ENCODE measurements at regions not wholly inside any gene's neighbourhood (a gene's known extent, or its start where the extent isn't known, plus 50 kb on each side); places are given as distances from the start of the nearest gene placed in this dataset.

- DNase-seq = no peak
Observed at GRCh38 chr14:101197595-101198397, 294.3 kb upstream of the RTL1 start.

GRCh38 chr14:101198398-101199027, 295.0 kb upstream of the RTL1 start:
- no peak for DNase-seq

- DNase-seq = no peak
Observed at GRCh38 chr14:101199028-101199770, 295.7 kb upstream of the RTL1 start.

GRCh38 chr14:101200008-101200649, 296.6 kb upstream of the RTL1 start:
- DNase-seq = no peak

GRCh38 chr14:101200650-101201516, 297.4 kb upstream of the RTL1 start:
- DNase-seq = no peak

- DNase-seq = no peak
Observed at GRCh38 chr14:101201535-101202151, 298.1 kb upstream of the RTL1 start.

- DNase-seq = no peak
Observed at GRCh38 chr14:101202627-101203404, 299.3 kb upstream of the RTL1 start.

GRCh38 chr14:101206556-101206955, 303.0 kb upstream of the RTL1 start:
- DNase-seq = no peak

GRCh38 chr14:101207041-101207440, 303.5 kb upstream of the RTL1 start:
- DNase-seq = no peak

- DNase-seq = no peak
Observed at GRCh38 chr14:101207897-101208296, 304.4 kb upstream of the RTL1 start.

GRCh38 chr14:101209594-101209993, 306.1 kb upstream of the RTL1 start:
- no peak for DNase-seq

- DNase-seq = no peak
Observed at GRCh38 chr14:101215266-101215665, 311.7 kb upstream of the RTL1 start.

- DNase-seq = no peak
Observed at GRCh38 chr14:101215927-101216326, 312.4 kb upstream of the RTL1 start.

GRCh38 chr14:101216366-101217079, 313.0 kb upstream of the RTL1 start:
- no peak for DNase-seq

GRCh38 chr14:101217080-101217463, 313.6 kb upstream of the RTL1 start:
- DNase-seq = no peak

- no peak for DNase-seq
Observed at GRCh38 chr14:101217616-101218371, 314.3 kb upstream of the RTL1 start.

- DNase-seq = no peak
Observed at GRCh38 chr14:101219896-101220703, 316.6 kb upstream of the RTL1 start.

- no peak for DNase-seq
Observed at GRCh38 chr14:101220921-101221510, 317.5 kb upstream of the RTL1 start.

All from NCI-H2029 (cell line).